IMR-90 (cell line): ENCODE measurements at regions not wholly inside any gene's neighbourhood (a gene's known extent, or its start where the extent isn't known, plus 50 kb on each side); places are given as distances from the start of the nearest gene placed in this dataset.

ENCODE experiments used
- CEBPB ChIP-seq: IDR thresholded peaks from 2 replicates; pipeline ENCODE4 v1.6.1; 2012; ENCODE audit warnings: low read depth, low read length, improper control_type of control experiment
- MAFK ChIP-seq: IDR thresholded peaks from 2 replicates; pipeline ENCODE4 v1.6.1; 2012; ENCODE audit warnings: low read depth, low read length, improper control_type of control experiment
- MAZ ChIP-seq: IDR thresholded peaks from 2 replicates; pipeline ENCODE4 v1.6.1; 2012; ENCODE audit warnings: low read depth, mild to moderate bottlenecking, low read length, improper control_type of control experiment, moderate library complexity, borderline replicate concordance
- POLR2A ChIP-seq: IDR thresholded peaks from 2 replicates; pipeline ENCODE4 v1.6.1; 2012; ENCODE audit warnings: mild to moderate bottlenecking, low read depth, low read length
- RAD21 ChIP-seq: IDR thresholded peaks from 2 replicates; pipeline ENCODE4 v1.6.1; 2012; ENCODE audit warnings: low read length, improper control_type of control experiment
- RCOR1 ChIP-seq: IDR thresholded peaks from 2 replicates; pipeline ENCODE4 v1.6.1; 2012; ENCODE audit warnings: mild to moderate bottlenecking, low read length, improper control_type of control experiment; ENCODE audit not compliant: insufficient replicate concordance
- RFX5 ChIP-seq: IDR thresholded peaks from 2 replicates; pipeline ENCODE4 v1.8.0; 2012; ENCODE audit warnings: low read depth, mild to moderate bottlenecking, low read length, moderate library complexity
- SMC3 ChIP-seq: fragments of 150-350 bp; IDR thresholded peaks from 2 replicates; pipeline ENCODE4 v1.6.1; 2016; ENCODE audit warnings: low read depth, mild to moderate bottlenecking, antibody characterized with exemption, low read length, moderate library complexity
- TF ChIP-seq, protein P1 (sequence below): conservative IDR thresholded peaks from 2 replicates; pipeline ENCODE4 v1.5.1; 2012; ENCODE audit warnings: mild to moderate bottlenecking, low read depth, low read length, improper control_type of control experiment
- TF ChIP-seq, protein P2 (sequence below): fragments of 150-350 bp; IDR thresholded peaks from 2 replicates; pipeline ENCODE4 v1.6.1; 2017; ENCODE audit warnings: mild to moderate bottlenecking, antibody characterized with exemption, low read length, low read depth

- TF ChIP-seq, protein P1, sequence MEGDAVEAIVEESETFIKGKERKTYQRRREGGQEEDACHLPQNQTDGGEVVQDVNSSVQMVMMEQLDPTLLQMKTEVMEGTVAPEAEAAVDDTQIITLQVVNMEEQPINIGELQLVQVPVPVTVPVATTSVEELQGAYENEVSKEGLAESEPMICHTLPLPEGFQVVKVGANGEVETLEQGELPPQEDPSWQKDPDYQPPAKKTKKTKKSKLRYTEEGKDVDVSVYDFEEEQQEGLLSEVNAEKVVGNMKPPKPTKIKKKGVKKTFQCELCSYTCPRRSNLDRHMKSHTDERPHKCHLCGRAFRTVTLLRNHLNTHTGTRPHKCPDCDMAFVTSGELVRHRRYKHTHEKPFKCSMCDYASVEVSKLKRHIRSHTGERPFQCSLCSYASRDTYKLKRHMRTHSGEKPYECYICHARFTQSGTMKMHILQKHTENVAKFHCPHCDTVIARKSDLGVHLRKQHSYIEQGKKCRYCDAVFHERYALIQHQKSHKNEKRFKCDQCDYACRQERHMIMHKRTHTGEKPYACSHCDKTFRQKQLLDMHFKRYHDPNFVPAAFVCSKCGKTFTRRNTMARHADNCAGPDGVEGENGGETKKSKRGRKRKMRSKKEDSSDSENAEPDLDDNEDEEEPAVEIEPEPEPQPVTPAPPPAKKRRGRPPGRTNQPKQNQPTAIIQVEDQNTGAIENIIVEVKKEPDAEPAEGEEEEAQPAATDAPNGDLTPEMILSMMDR, result no peak
- TF ChIP-seq RCOR1 (no peak), RFX5 (no peak), POLR2A (no peak), SMC3 (no peak), MAFK (no peak), CEBPB (no peak), RAD21 (no peak), MAZ (no peak)
- TF ChIP-seq, protein P2, sequence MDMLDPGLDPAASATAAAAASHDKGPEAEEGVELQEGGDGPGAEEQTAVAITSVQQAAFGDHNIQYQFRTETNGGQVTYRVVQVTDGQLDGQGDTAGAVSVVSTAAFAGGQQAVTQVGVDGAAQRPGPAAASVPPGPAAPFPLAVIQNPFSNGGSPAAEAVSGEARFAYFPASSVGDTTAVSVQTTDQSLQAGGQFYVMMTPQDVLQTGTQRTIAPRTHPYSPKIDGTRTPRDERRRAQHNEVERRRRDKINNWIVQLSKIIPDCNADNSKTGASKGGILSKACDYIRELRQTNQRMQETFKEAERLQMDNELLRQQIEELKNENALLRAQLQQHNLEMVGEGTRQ, result no peak
Observed at GRCh38 chr16:49115956-49116355, 165.7 kb downstream of the CBLN1 start.
